KMS-11 (cell line): ENCODE measurements at regions not wholly inside any gene's neighbourhood (a gene's known extent, or its start where the extent isn't known, plus 50 kb on each side); places are given as distances from the start of the nearest gene placed in this dataset.
A peak's percentile ranks its signal among the peaks of the same experiment; 100 is the strongest.

Experiments
- H2AFZ ChIP-seq: fragments of 200-600 bp; sonication (generic); 2 replicates; pipeline ENCODE4 v1.6.1; 2016; ENCODE audit warnings: antibody characterized with exemption, mixed run types, low read depth
- H3K27ac ChIP-seq: fragments of 200-600 bp; sonication (generic); 2 replicates; pipeline ENCODE4 v1.6.1; 2016; ENCODE audit warnings: mild to moderate bottlenecking, mixed run types
- H3K27me3 ChIP-seq: fragments of 200-600 bp; sonication (generic); 2 replicates; pipeline ENCODE4 v1.6.1; 2017; ENCODE audit warnings: mild to moderate bottlenecking, low read depth, mixed run types, moderate library complexity; ENCODE audit not compliant: insufficient read depth
- H3K36me3 ChIP-seq: fragments of 200-600 bp; sonication (generic); 2 replicates; pipeline ENCODE4 v1.6.1; 2017; ENCODE audit warnings: mild to moderate bottlenecking, mixed run types; ENCODE audit not compliant: insufficient read depth
- H3K4me1 ChIP-seq: fragments of 200-600 bp; sonication (generic); 2 replicates; pipeline ENCODE4 v1.6.1; 2016; ENCODE audit warnings: mild to moderate bottlenecking, low read depth, mixed run types; ENCODE audit not compliant: poor library complexity, severe bottlenecking
- H3K4me2 ChIP-seq: fragments of 200-600 bp; sonication (generic); 2 replicates; pipeline ENCODE4 v1.7.0; 2016; ENCODE audit warnings: mild to moderate bottlenecking, mixed run types
- H3K4me3 ChIP-seq: fragments of 200-600 bp; sonication (generic); IDR thresholded peaks from 2 replicates; pipeline ENCODE4 v1.6.1; 2017; ENCODE audit warnings: low read depth, low read length, mixed read lengths; ENCODE audit not compliant: insufficient read depth
- H3K79me2 ChIP-seq: fragments of 200-600 bp; sonication (generic); 2 replicates; pipeline ENCODE4 v1.6.1; 2016; ENCODE audit warnings: low read depth, mixed run types; ENCODE audit not compliant: insufficient read depth
- H3K9ac ChIP-seq: fragments of 200-600 bp; sonication (generic); 2 replicates; pipeline ENCODE4 v1.6.1; 2016; ENCODE audit warnings: mild to moderate bottlenecking, mixed run types
- H4K20me1 ChIP-seq: fragments of 200-600 bp; sonication (generic); 2 replicates; pipeline ENCODE4 v1.6.1; 2016; ENCODE audit warnings: mild to moderate bottlenecking, mixed run types; ENCODE audit not compliant: insufficient read depth
- CTCF ChIP-seq: fragments of 200-600 bp; sonication (generic); conservative IDR thresholded peaks from 2 replicates; pipeline ENCODE4 v1.6.1; 2017; ENCODE audit warnings: low read depth, mild to moderate bottlenecking, antibody characterized with exemption, low read length, moderate library complexity, mixed read lengths

- H3K27ac ChIP-seq, result no peak overlapping the region
- no peak overlapping the region for H3K4me2 ChIP-seq
- no peak overlapping the region for H2AFZ ChIP-seq
- TF ChIP-seq CTCF, result no peak
- no peak overlapping the region for H3K4me3 ChIP-seq
- no peaks in the 10 kb centered on the region for H3K79me2 ChIP-seq
- no peak overlapping the region for H3K9ac ChIP-seq
- H4K20me1 ChIP-seq, result no peaks in the 10 kb centered on the region
- H3K27me3 ChIP-seq, result peaks cover 3% of the 10 kb centered on the region; the same call in 1 of the 2 replicates
- peaks cover 18% of the 10 kb centered on the region for H3K4me1 ChIP-seq
- H3K36me3 ChIP-seq, result no peaks in the 10 kb centered on the region
These were observed 59.7 kb upstream of the MAX start for GRCh38 chr14:65162031-65162430.

GRCh38 chr14:65164068-65164824, 61.9 kb upstream of the MAX start:
- TF ChIP-seq CTCF, result peak; percentile 84
- Histone ChIP-seq H3K79me2 (no peaks in the 10 kb centered on the region), H3K27me3 (no peaks in the 10 kb centered on the region), H3K36me3 (no peaks in the 10 kb centered on the region), H3K4me2 (no peak overlapping the region), H4K20me1 (no peaks in the 10 kb centered on the region), H3K27ac (no peak overlapping the region), H3K4me1 (peaks cover 38% of the 10 kb centered on the region), H3K9ac (no peak overlapping the region), H3K4me3 (no peak overlapping the region), H2AFZ (no peak overlapping the region)

- Histone ChIP-seq H3K27ac (no peak overlapping the region), H3K4me2 (no peak overlapping the region), H3K36me3 (no peaks in the 10 kb centered on the region), H3K79me2 (no peaks in the 10 kb centered on the region), H3K9ac (no peak overlapping the region), H3K4me1 (peaks cover 36% of the 10 kb centered on the region), H3K4me3 (no peak overlapping the region), H4K20me1 (no peaks in the 10 kb centered on the region), H2AFZ (no peak overlapping the region), H3K27me3 (no peaks in the 10 kb centered on the region)
- no peak for TF ChIP-seq CTCF
These were observed 62.5 kb upstream of the MAX start for GRCh38 chr14:65164825-65165135.

GRCh38 chr14:65167072-65167645, 64.8 kb upstream of the MAX start:
- no peak overlapping the region for H2AFZ ChIP-seq
- H3K79me2 ChIP-seq, result no peaks in the 10 kb centered on the region
- H3K9ac ChIP-seq, result no peak overlapping the region

More at GRCh38 chr14:65167072-65167645, 64.8 kb upstream of the MAX start:
- no peak overlapping the region for H3K27ac ChIP-seq
- no peaks in the 10 kb centered on the region for H3K36me3 ChIP-seq
- H4K20me1 ChIP-seq, result no peaks in the 10 kb centered on the region
- H3K4me2 ChIP-seq, result no peak overlapping the region
- H3K27me3 ChIP-seq, result no peaks in the 10 kb centered on the region
- peaks cover 47% of the 10 kb centered on the region for H3K4me1 ChIP-seq
- TF ChIP-seq CTCF, result no peak
- no peak overlapping the region for H3K4me3 ChIP-seq
